CD4-positive, CD25-positive, alpha-beta regulatory T cell (primary cell): ENCODE measurements at regions not wholly inside any gene's neighbourhood (a gene's known extent, or its start where the extent isn't known, plus 50 kb on each side); places are given as distances from the start of the nearest gene placed in this dataset.
"Not testable (repeated sequence)": the region's sequence is repeated elsewhere in the genome, so short reads cannot be mapped to it uniquely, and the experiment has no call there.

Source experiments
- ATAC-seq, 2 donors: fragments of 150-1000 bp; cut with Tn5 transposase; one replicate each; pipeline ENCODE4 v1.10.0; 2021; ENCODE audit warnings: low read depth in 2 of 2, moderate number of reproducible peaks in 2 of 2, moderate library complexity in 1 of 2
- DNase-seq, 3 donors: peaks; one replicate each; pipeline versions ENCODE4 v3.0.0 to v3.0.0-alpha.2; 2012 to 2022; ENCODE audit warnings: mixed read lengths in 1 of 3
- H3K27ac ChIP-seq: one replicate; pipeline ENCODE4 v1.7.0; 2013; ENCODE audit warnings: mild to moderate bottlenecking, low read length; ENCODE audit not compliant: insufficient read depth, poor library complexity, severe bottlenecking
- H3K27me3 ChIP-seq: one replicate; pipeline ENCODE4 v1.7.0; 2013; ENCODE audit warnings: low read length; ENCODE audit not compliant: control insufficient read depth, insufficient read depth
- H3K36me3 ChIP-seq: one replicate; pipeline ENCODE4 v1.7.0; 2013; ENCODE audit warnings: mild to moderate bottlenecking, low read length, moderate library complexity; ENCODE audit not compliant: control insufficient read depth, insufficient read depth
- H3K4me1 ChIP-seq: 2 replicates; pipeline ENCODE4 v1.7.0; 2013; ENCODE audit warnings: mild to moderate bottlenecking, low read length; ENCODE audit not compliant: insufficient read depth, control insufficient read depth, poor library complexity, severe bottlenecking
- H3K4me3 ChIP-seq: one replicate; pipeline ENCODE4 v1.7.0; 2013; ENCODE audit warnings: low read depth, mild to moderate bottlenecking, low read length, moderate library complexity
- H3K9me3 ChIP-seq, 2 experiments: 1 replicate in 1 of 2; 2 replicates in 1 of 2; pipeline ENCODE4 v1.7.0; 2013; ENCODE audit warnings: low read length in 2 of 2, mild to moderate bottlenecking in 1 of 2, moderate library complexity in 1 of 2; ENCODE audit not compliant: control insufficient read depth in 2 of 2
- H3K27ac Mint-ChIP-seq, 3 donors: one replicate each; pipeline ENCODE4 v1.8.0; 2020 to 2022; ENCODE audit warnings: mild to moderate bottlenecking in 3 of 3, mixed read lengths in 3 of 3, moderate library complexity in 2 of 3
- H3K27me3 Mint-ChIP-seq: one replicate; pipeline ENCODE4 v1.8.0; 2022; ENCODE audit warnings: mild to moderate bottlenecking, mixed read lengths
- H3K36me3 Mint-ChIP-seq: one replicate; pipeline ENCODE4 v1.8.0; 2020; ENCODE audit warnings: mixed read lengths
- H3K4me1 Mint-ChIP-seq, 4 donors: one replicate each; pipeline ENCODE4 v1.8.0; 2020 to 2022; ENCODE audit warnings: mixed read lengths in 4 of 4, mild to moderate bottlenecking in 1 of 4
- H3K4me3 Mint-ChIP-seq, 4 donors: one replicate each; pipeline ENCODE4 v1.8.0; 2020 to 2022; ENCODE audit warnings: mild to moderate bottlenecking in 4 of 4, mixed read lengths in 4 of 4, moderate library complexity in 3 of 4
- H3K9me3 Mint-ChIP-seq, 7 donors: one replicate each; pipeline ENCODE4 v1.8.0; 2020 to 2022; ENCODE audit warnings: mixed read lengths in 7 of 7, mild to moderate bottlenecking in 3 of 7, moderate library complexity in 2 of 7

- not testable (repeated sequence) for ATAC-seq
These were observed 313.3 kb upstream of the ADAMTS9 start for GRCh38 chr3:65001119-65001518.

GRCh38 chr3:64998317-64998716, 310.5 kb upstream of the ADAMTS9 start:
- Histone ChIP-seq H3K4me3 (no peak overlapping the region), H3K27ac (no peak overlapping the region), H3K27me3 (no peaks in the 10 kb centered on the region), H3K4me1 (no peaks in the 10 kb centered on the region), H3K36me3 (no peaks in the 10 kb centered on the region), H3K9me3 (no peaks in the 10 kb centered on the region)
- ATAC-seq (no peak), DNase-seq (no peak)
- H3K4me1 Mint-ChIP-seq, result no peaks in the 10 kb centered on the region
- H3K27ac Mint-ChIP-seq, result no peak overlapping the region
- H3K36me3 Mint-ChIP-seq, result no peaks in the 10 kb centered on the region
- peaks cover 0 to 6% (median 3%) of the 10 kb centered on the region in 7 donors for H3K9me3 Mint-ChIP-seq
- no peak overlapping the region for H3K4me3 Mint-ChIP-seq
- no peaks in the 10 kb centered on the region for H3K27me3 Mint-ChIP-seq

More at GRCh38 chr3:65001119-65001518, 313.3 kb upstream of the ADAMTS9 start:
- not testable (repeated sequence) for H3K4me1 ChIP-seq, H3K27me3 Mint-ChIP-seq, H3K36me3 ChIP-seq, H3K4me3 Mint-ChIP-seq, H3K9me3 ChIP-seq, DNase-seq, H3K9me3 Mint-ChIP-seq, H3K27ac Mint-ChIP-seq, H3K27ac ChIP-seq, H3K4me1 Mint-ChIP-seq, H3K27me3 ChIP-seq, H3K4me3 ChIP-seq, H3K36me3 Mint-ChIP-seq

- Mint-ChIP-seq H3K9me3 (peaks cover 0 to 6% (median 2%) of the 10 kb centered on the region in 7 donors), H3K27me3 (no peaks in the 10 kb centered on the region), H3K27ac (no peak overlapping the region), H3K4me3 (no peak overlapping the region), H3K36me3 (no peaks in the 10 kb centered on the region), H3K4me1 (no peaks in the 10 kb centered on the region)
- Histone ChIP-seq H3K4me1 (no peaks in the 10 kb centered on the region), H3K27me3 (no peaks in the 10 kb centered on the region), H3K27ac (no peak overlapping the region), H3K36me3 (no peaks in the 10 kb centered on the region), H3K9me3 (no peaks in the 10 kb centered on the region), H3K4me3 (no peak overlapping the region)
- no peak for ATAC-seq
- DNase-seq, result no peak
These were observed 308.2 kb upstream of the ADAMTS9 start for GRCh38 chr3:64995857-64996551.

GRCh38 chr3:64993781-64994180, 306.0 kb upstream of the ADAMTS9 start:
- H3K36me3 ChIP-seq, result no peaks in the 10 kb centered on the region
- Mint-ChIP-seq H3K9me3 (no peaks in the 10 kb centered on the region), H3K27me3 (no peaks in the 10 kb centered on the region), H3K4me1 (no peaks in the 10 kb centered on the region), H3K4me3 (no peak overlapping the region), H3K36me3 (no peaks in the 10 kb centered on the region), H3K27ac (no peak overlapping the region)
- no peaks in the 10 kb centered on the region for H3K27me3 ChIP-seq
- H3K9me3 ChIP-seq, result no peaks in the 10 kb centered on the region
- H3K4me1 ChIP-seq, result no peaks in the 10 kb centered on the region
- ATAC-seq, result no peak
- H3K27ac ChIP-seq, result no peak overlapping the region
- DNase-seq, result no peak
- H3K4me3 ChIP-seq, result no peak overlapping the region

- no peak overlapping the region for H3K4me3 Mint-ChIP-seq
- Histone ChIP-seq H3K9me3 (no peaks in the 10 kb centered on the region), H3K27ac (no peak overlapping the region), H3K27me3 (no peaks in the 10 kb centered on the region), H3K4me1 (no peaks in the 10 kb centered on the region), H3K36me3 (no peaks in the 10 kb centered on the region), H3K4me3 (no peak overlapping the region)
- no peak overlapping the region for H3K27ac Mint-ChIP-seq
- no peaks in the 10 kb centered on the region for H3K4me1 Mint-ChIP-seq
- peaks cover 0 to 2% (median 0%) of the 10 kb centered on the region in 7 donors for H3K9me3 Mint-ChIP-seq
- no peaks in the 10 kb centered on the region for H3K36me3 Mint-ChIP-seq
- ATAC-seq (no peak), DNase-seq (no peak)
- no peaks in the 10 kb centered on the region for H3K27me3 Mint-ChIP-seq
These were observed 304.9 kb upstream of the ADAMTS9 start for GRCh38 chr3:64992530-64993285.

- DNase-seq, result no peak
- Histone ChIP-seq H3K27ac (no peak overlapping the region), H3K4me1 (no peaks in the 10 kb centered on the region), H3K27me3 (no peaks in the 10 kb centered on the region), H3K9me3 (peaks cover 0 to 3% of the 10 kb centered on the region in 2 experiments), H3K4me3 (no peak overlapping the region), H3K36me3 (no peaks in the 10 kb centered on the region)
- Mint-ChIP-seq H3K4me1 (no peaks in the 10 kb centered on the region), H3K36me3 (no peaks in the 10 kb centered on the region), H3K27ac (no peak overlapping the region), H3K27me3 (no peaks in the 10 kb centered on the region), H3K4me3 (no peak overlapping the region), H3K9me3 (peaks cover 0 to 22% (median 4%) of the 10 kb centered on the region in 7 donors)
- ATAC-seq, result no peak
These were observed 300.4 kb upstream of the ADAMTS9 start for GRCh38 chr3:64988188-64988587.

GRCh38 chr3:64987726-64988125, 299.9 kb upstream of the ADAMTS9 start:
- H3K4me3 ChIP-seq, result no peak overlapping the region

GRCh38 chr3:64985072-64985471, 297.3 kb upstream of the ADAMTS9 start:
- DNase-seq (no peak), ATAC-seq (no peak)
- no peaks in the 10 kb centered on the region for H3K36me3 ChIP-seq
- H3K4me1 ChIP-seq, result no peaks in the 10 kb centered on the region
- H3K27me3 ChIP-seq, result no peaks in the 10 kb centered on the region
- Mint-ChIP-seq H3K9me3 (peaks cover 0 to 22% (median 4%) of the 10 kb centered on the region in 7 donors), H3K4me1 (no peaks in the 10 kb centered on the region), H3K4me3 (no peak overlapping the region), H3K36me3 (no peaks in the 10 kb centered on the region), H3K27me3 (no peaks in the 10 kb centered on the region), H3K27ac (no peak overlapping the region)
- H3K9me3 ChIP-seq, result peaks cover 3% of the 10 kb centered on the region in 2 experiments
- H3K27ac ChIP-seq, result no peak overlapping the region
- H3K4me3 ChIP-seq, result no peak overlapping the region

More at GRCh38 chr3:64987726-64988125, 299.9 kb upstream of the ADAMTS9 start:
- ATAC-seq (no peak), DNase-seq (no peak)
- no peaks in the 10 kb centered on the region for H3K36me3 Mint-ChIP-seq
- no peak overlapping the region for H3K27ac Mint-ChIP-seq
- H3K27me3 Mint-ChIP-seq, result no peaks in the 10 kb centered on the region
- H3K27me3 ChIP-seq, result no peaks in the 10 kb centered on the region
- H3K4me1 ChIP-seq, result no peaks in the 10 kb centered on the region
- H3K4me1 Mint-ChIP-seq, result no peaks in the 10 kb centered on the region
- peaks cover 0 to 22% (median 4%) of the 10 kb centered on the region in 7 donors for H3K9me3 Mint-ChIP-seq
- no peak overlapping the region for H3K4me3 Mint-ChIP-seq
- no peaks in the 10 kb centered on the region for H3K36me3 ChIP-seq
- no peak overlapping the region for H3K27ac ChIP-seq
- peaks cover 3% of the 10 kb centered on the region in 2 experiments for H3K9me3 ChIP-seq
